Hematopoietic multipotent progenitor cell treated with erythropoietin and hydrocortisone succinate and interleukin-3 and kit ligand, for 15 days (in vitro differentiated cells): ENCODE measurements at regions not wholly inside any gene's neighbourhood (a gene's known extent, or its start where the extent isn't known, plus 50 kb on each side); places are given as distances from the start of the nearest gene placed in this dataset.

Source experiments
- DNase-seq: peaks from one replicate; pipeline ENCODE4 v3.0.0-alpha.2; 2015; ENCODE audit warnings: low spot score

GRCh38 chr6:88558981-88559380, 392.8 kb upstream of the CNR1 start:
- DNase-seq = no peak

GRCh38 chr6:88556663-88557062, 390.5 kb upstream of the CNR1 start:
- DNase-seq = no peak

GRCh38 chr6:88548891-88549505, 382.9 kb upstream of the CNR1 start:
- DNase-seq = no peak

- no peak for DNase-seq
These were observed 381.6 kb upstream of the CNR1 start for GRCh38 chr6:88547768-88548167.

GRCh38 chr6:88545991-88546390, 379.8 kb upstream of the CNR1 start:
- no peak for DNase-seq

- DNase-seq = no peak
These were observed 379.0 kb upstream of the CNR1 start for GRCh38 chr6:88544986-88545612.

GRCh38 chr6:88539295-88539764, 373.2 kb upstream of the CNR1 start:
- DNase-seq = no peak

- DNase-seq = no peak
These were observed 372.7 kb upstream of the CNR1 start for GRCh38 chr6:88538840-88539239.

GRCh38 chr6:88538130-88538706, 372.1 kb upstream of the CNR1 start:
- no peak for DNase-seq

- no peak for DNase-seq
These were observed 370.0 kb upstream of the CNR1 start for GRCh38 chr6:88536071-88536625.

GRCh38 chr6:88535306-88535705, 369.2 kb upstream of the CNR1 start:
- DNase-seq = no peak

- no peak for DNase-seq
These were observed 366.2 kb upstream of the CNR1 start for GRCh38 chr6:88532241-88532860.

GRCh38 chr6:88529726-88530125, 363.6 kb upstream of the CNR1 start:
- no peak for DNase-seq

- DNase-seq = no peak
These were observed 354.3 kb upstream of the CNR1 start for GRCh38 chr6:88520445-88520844.

GRCh38 chr6:88520017-88520338, 353.8 kb upstream of the CNR1 start:
- DNase-seq = no peak

- DNase-seq = no peak
These were observed 353.3 kb upstream of the CNR1 start for GRCh38 chr6:88519301-88520016.

GRCh38 chr6:88517737-88518136, 351.6 kb upstream of the CNR1 start:
- no peak for DNase-seq

- no peak for DNase-seq
These were observed 347.8 kb upstream of the CNR1 start for GRCh38 chr6:88513920-88514319.

- DNase-seq = no peak
These were observed 347.3 kb upstream of the CNR1 start for GRCh38 chr6:88513471-88513870.

GRCh38 chr6:88512951-88513350, 346.8 kb upstream of the CNR1 start:
- no peak for DNase-seq

GRCh38 chr6:88502391-88502790, 336.2 kb upstream of the CNR1 start:
- no peak for DNase-seq
